ENCODE measurements at regions not wholly inside any gene's neighbourhood (a gene's known extent, or its start where the extent isn't known, plus 50 kb on each side); places are given as distances from the start of the nearest gene placed in this dataset.

GRCh38 chr14:94974422-94974821 lies 182.9 kb downstream of the DICER1 start:
- Mint-ChIP-seq H3K27me3 (peaks cover 26% of the 10 kb centered on the region), H3K4me1 (no peaks in the 10 kb centered on the region), H3K4me3 (no peak overlapping the region), H3K36me3 (no peaks in the 10 kb centered on the region), H3K9me3 (no peaks in the 10 kb centered on the region), H3K27ac (no peak overlapping the region)
- no peak for ATAC-seq

GRCh38 chr14:94971750-94972149 lies 185.6 kb downstream of the DICER1 start:
- Mint-ChIP-seq H3K27ac (no peak overlapping the region), H3K4me1 (no peaks in the 10 kb centered on the region), H3K9me3 (no peaks in the 10 kb centered on the region), H3K27me3 (peaks cover 32% of the 10 kb centered on the region), H3K4me3 (no peak overlapping the region), H3K36me3 (no peaks in the 10 kb centered on the region)
- ATAC-seq: no peak

GRCh38 chr14:94970941-94971730 lies 186.2 kb downstream of the DICER1 start:
- H3K27ac Mint-ChIP-seq: no peak overlapping the region
- no peak overlapping the region for H3K4me3 Mint-ChIP-seq
- no peaks in the 10 kb centered on the region for H3K4me1 Mint-ChIP-seq
- no peak for ATAC-seq
- no peaks in the 10 kb centered on the region for H3K36me3 Mint-ChIP-seq
- H3K27me3 Mint-ChIP-seq: peaks cover 38% of the 10 kb centered on the region
- no peaks in the 10 kb centered on the region for H3K9me3 Mint-ChIP-seq

- no peak overlapping the region for H3K4me3 Mint-ChIP-seq
- H3K9me3 Mint-ChIP-seq: no peaks in the 10 kb centered on the region
- ATAC-seq: no peak
- no peaks in the 10 kb centered on the region for H3K4me1 Mint-ChIP-seq
- H3K27me3 Mint-ChIP-seq: peaks cover 44% of the 10 kb centered on the region
- no peaks in the 10 kb centered on the region for H3K36me3 Mint-ChIP-seq
- no peak overlapping the region for H3K27ac Mint-ChIP-seq
Observed at GRCh38 chr14:94969766-94970165, 187.6 kb downstream of the DICER1 start.

- Mint-ChIP-seq H3K36me3 (no peaks in the 10 kb centered on the region), H3K4me1 (no peaks in the 10 kb centered on the region), H3K27me3 (peaks cover 31% of the 10 kb centered on the region), H3K4me3 (no peak overlapping the region), H3K27ac (no peak overlapping the region), H3K9me3 (no peaks in the 10 kb centered on the region)
- ATAC-seq: peak; percentile 3
Observed at GRCh38 chr14:94966868-94967267, 190.5 kb downstream of the DICER1 start.

GRCh38 chr14:94966344-94966743 lies 191.0 kb downstream of the DICER1 start:
- H3K36me3 Mint-ChIP-seq: no peaks in the 10 kb centered on the region
- H3K4me1 Mint-ChIP-seq: no peaks in the 10 kb centered on the region
- no peaks in the 10 kb centered on the region for H3K9me3 Mint-ChIP-seq

GRCh38 chr14:94965551-94966313 lies 191.6 kb downstream of the DICER1 start:
- Mint-ChIP-seq H3K9me3 (no peaks in the 10 kb centered on the region), H3K4me3 (no peak overlapping the region), H3K36me3 (no peaks in the 10 kb centered on the region), H3K27me3 (peaks cover 24% of the 10 kb centered on the region), H3K27ac (no peak overlapping the region), H3K4me1 (no peaks in the 10 kb centered on the region)
- no peak for ATAC-seq

More at GRCh38 chr14:94966344-94966743, 191.0 kb downstream of the DICER1 start:
- Mint-ChIP-seq H3K27me3 (peaks cover 26% of the 10 kb centered on the region), H3K27ac (no peak overlapping the region), H3K4me3 (no peak overlapping the region)
- no peak for ATAC-seq

GRCh38 chr14:94964931-94965330 lies 192.4 kb downstream of the DICER1 start:
- no peak overlapping the region for H3K4me3 Mint-ChIP-seq
- H3K27me3 Mint-ChIP-seq: peaks cover 24% of the 10 kb centered on the region
- H3K4me1 Mint-ChIP-seq: no peaks in the 10 kb centered on the region
- no peaks in the 10 kb centered on the region for H3K9me3 Mint-ChIP-seq
- ATAC-seq: no peak
- H3K36me3 Mint-ChIP-seq: no peaks in the 10 kb centered on the region
- H3K27ac Mint-ChIP-seq: no peak overlapping the region

GRCh38 chr14:94964181-94964580 lies 193.1 kb downstream of the DICER1 start:
- Mint-ChIP-seq H3K4me3 (no peak overlapping the region), H3K36me3 (no peaks in the 10 kb centered on the region), H3K27me3 (peaks cover 24% of the 10 kb centered on the region), H3K9me3 (no peaks in the 10 kb centered on the region), H3K4me1 (no peaks in the 10 kb centered on the region), H3K27ac (no peak overlapping the region)
- ATAC-seq: no peak

- no peak for ATAC-seq
- H3K36me3 Mint-ChIP-seq: no peaks in the 10 kb centered on the region
- H3K9me3 Mint-ChIP-seq: no peaks in the 10 kb centered on the region
- no peak overlapping the region for H3K27ac Mint-ChIP-seq
- H3K27me3 Mint-ChIP-seq: peaks cover 24% of the 10 kb centered on the region
- H3K4me1 Mint-ChIP-seq: no peaks in the 10 kb centered on the region
- H3K4me3 Mint-ChIP-seq: no peak overlapping the region
Observed at GRCh38 chr14:94963051-94963450, 193.1 kb upstream of the GSC start.

- no peaks in the 10 kb centered on the region for H3K9me3 Mint-ChIP-seq
- H3K4me3 Mint-ChIP-seq: no peak overlapping the region
- no peaks in the 10 kb centered on the region for H3K4me1 Mint-ChIP-seq
- H3K36me3 Mint-ChIP-seq: no peaks in the 10 kb centered on the region
- ATAC-seq: no peak
- H3K27ac Mint-ChIP-seq: no peak overlapping the region
- H3K27me3 Mint-ChIP-seq: peaks cover 16% of the 10 kb centered on the region
Observed at GRCh38 chr14:94962166-94962575, 192.3 kb upstream of the GSC start.

GRCh38 chr14:94961386-94962165 lies 191.7 kb upstream of the GSC start:
- Mint-ChIP-seq H3K4me1 (no peaks in the 10 kb centered on the region), H3K9me3 (no peaks in the 10 kb centered on the region), H3K4me3 (no peak overlapping the region)

GRCh38 chr14:94960285-94961001 lies 190.5 kb upstream of the GSC start:
- H3K4me3 Mint-ChIP-seq: no peak overlapping the region
- no peak for ATAC-seq
- no peaks in the 10 kb centered on the region for H3K27me3 Mint-ChIP-seq
- no peak overlapping the region for H3K27ac Mint-ChIP-seq
- no peaks in the 10 kb centered on the region for H3K4me1 Mint-ChIP-seq
- no peaks in the 10 kb centered on the region for H3K9me3 Mint-ChIP-seq
- no peaks in the 10 kb centered on the region for H3K36me3 Mint-ChIP-seq

More at GRCh38 chr14:94961386-94962165, 191.7 kb upstream of the GSC start:
- peaks cover 10% of the 10 kb centered on the region for H3K27me3 Mint-ChIP-seq
- H3K36me3 Mint-ChIP-seq: no peaks in the 10 kb centered on the region
- no peak overlapping the region for H3K27ac Mint-ChIP-seq
- no peak for ATAC-seq

- Mint-ChIP-seq H3K36me3 (no peaks in the 10 kb centered on the region), H3K9me3 (no peaks in the 10 kb centered on the region), H3K27me3 (peaks cover 7% of the 10 kb centered on the region), H3K27ac (no peak overlapping the region), H3K4me3 (no peak overlapping the region), H3K4me1 (no peaks in the 10 kb centered on the region)
- ATAC-seq: no peak
Observed at GRCh38 chr14:94953541-94954260, 183.8 kb upstream of the GSC start.
